HEK293T (cell line): ENCODE measurements at regions not wholly inside any gene's neighbourhood (a gene's known extent, or its start where the extent isn't known, plus 50 kb on each side); places are given as distances from the start of the nearest gene placed in this dataset.

ENCODE experiments used
- BHLHE40 ChIP-seq: fragments of 450-650 bp; IDR thresholded peaks from 2 replicates; pipeline ENCODE4 v1.6.1; 2016; ENCODE audit warnings: mild to moderate bottlenecking, moderate library complexity, borderline replicate concordance
- FOXA1 ChIP-seq: fragments of 450-650 bp; IDR thresholded peaks from 2 replicates; pipeline ENCODE4 v1.6.1; 2016; ENCODE audit warnings: mild to moderate bottlenecking

- TF ChIP-seq FOXA1 (no peak), BHLHE40 (no peak)
Observed at GRCh38 chr6:134541001-134541400, 223.1 kb upstream of the SGK1 start.
